Fibroblast of skin of right biceps (primary cell): ENCODE measurements at regions not wholly inside any gene's neighbourhood (a gene's known extent, or its start where the extent isn't known, plus 50 kb on each side); places are given as distances from the start of the nearest gene placed in this dataset.
A peak's percentile ranks its signal among the peaks of the same experiment; 100 is the strongest.
"Not testable (repeated sequence)": the region's sequence is repeated elsewhere in the genome, so short reads cannot be mapped to it uniquely, and the experiment has no call there.

Experiments
- DNase-seq: peaks from one replicate; pipeline ENCODE4 v3.0.0-alpha.2; 2013

- not testable (repeated sequence) for DNase-seq
These were observed 393.9 kb downstream of the ZNF674 start for GRCh38 chrX:46151332-46151731.

GRCh38 chrX:46144566-46144965, 400.7 kb downstream of the ZNF674 start:
- no peak for DNase-seq

- DNase-seq: no peak
These were observed 404.9 kb downstream of the ZNF674 start for GRCh38 chrX:46140272-46140671.

- DNase-seq: no peak
These were observed 415.0 kb downstream of the ZNF674 start for GRCh38 chrX:46130247-46130646.

GRCh38 chrX:46125111-46125510, 420.1 kb downstream of the ZNF674 start:
- DNase-seq: peak; percentile 15

GRCh38 chrX:46117234-46117633, 428.0 kb downstream of the ZNF674 start:
- DNase-seq: no peak

GRCh38 chrX:46087310-46087709, 457.9 kb downstream of the ZNF674 start:
- not testable (repeated sequence) for DNase-seq

GRCh38 chrX:46080121-46080520, 465.1 kb downstream of the ZNF674 start:
- not testable (repeated sequence) for DNase-seq

- no peak for DNase-seq
These were observed 472.4 kb downstream of the ZNF674 start for GRCh38 chrX:46072791-46073190.

- DNase-seq: no peak
These were observed 472.8 kb downstream of the ZNF674 start for GRCh38 chrX:46072372-46072771.

- DNase-seq: no peak
These were observed 474.8 kb downstream of the ZNF674 start for GRCh38 chrX:46070421-46070820.

- DNase-seq: no peak
These were observed 485.9 kb downstream of the ZNF674 start for GRCh38 chrX:46059316-46059715.

GRCh38 chrX:46044486-46044885, 500.7 kb downstream of the ZNF674 start:
- no peak for DNase-seq

- no peak for DNase-seq
These were observed 505.2 kb downstream of the ZNF674 start for GRCh38 chrX:46040001-46040400.

GRCh38 chrX:46039526-46039925, 505.7 kb downstream of the ZNF674 start:
- DNase-seq: no peak

GRCh38 chrX:46036508-46036907, 508.7 kb downstream of the ZNF674 start:
- DNase-seq: peak; percentile 42

GRCh38 chrX:46034868-46035267, 510.4 kb downstream of the ZNF674 start:
- DNase-seq: no peak

- DNase-seq: no peak
These were observed 515.4 kb downstream of the ZNF674 start for GRCh38 chrX:46029777-46030176.

GRCh38 chrX:46016296-46016695, 528.9 kb downstream of the ZNF674 start:
- no peak for DNase-seq

GRCh38 chrX:46015653-46016052, 529.6 kb downstream of the ZNF674 start:
- no peak for DNase-seq

- no peak for DNase-seq
These were observed 552.7 kb downstream of the ZNF674 start for GRCh38 chrX:45992402-45993123.

GRCh38 chrX:45986971-45987370, 558.2 kb downstream of the ZNF674 start:
- DNase-seq: peak; percentile 2

- no peak for DNase-seq
These were observed 559.1 kb downstream of the ZNF674 start for GRCh38 chrX:45986081-45986480.

- not testable (repeated sequence) for DNase-seq
These were observed 562.1 kb downstream of the ZNF674 start for GRCh38 chrX:45982958-45983727.
